Activated effector memory CD4-positive, alpha-beta T cell treated with anti-CD3 and anti-CD28 coated beads, Interleukin-2, amount 50 U/mL, for 16 hours (primary cell): ENCODE measurements at regions not wholly inside any gene's neighbourhood (a gene's known extent, or its start where the extent isn't known, plus 50 kb on each side); places are given as distances from the start of the nearest gene placed in this dataset.

Experiments used
- DNase-seq: peaks from one replicate; pipeline ENCODE4 v3.0.0-alpha.2; 2020

GRCh38 chr2:136395582-136395981 lies 277.6 kb upstream of the CXCR4 start:
- DNase-seq = no peak

GRCh38 chr2:136394136-136395060 lies 276.4 kb upstream of the CXCR4 start:
- DNase-seq = no peak

- no peak for DNase-seq
Measured at GRCh38 chr2:136393514-136393913, 275.6 kb upstream of the CXCR4 start.

- no peak for DNase-seq
Measured at GRCh38 chr2:136392897-136393505, 275.1 kb upstream of the CXCR4 start.

- no peak for DNase-seq
Measured at GRCh38 chr2:136389809-136390208, 271.9 kb upstream of the CXCR4 start.

GRCh38 chr2:136386046-136386445 lies 268.1 kb upstream of the CXCR4 start:
- no peak for DNase-seq

GRCh38 chr2:136384531-136385303 lies 266.8 kb upstream of the CXCR4 start:
- peak; percentile 78 for DNase-seq

- DNase-seq = no peak
Measured at GRCh38 chr2:136383167-136383566, 265.2 kb upstream of the CXCR4 start.

- peak; percentile 87 for DNase-seq
Measured at GRCh38 chr2:136381722-136382633, 264.0 kb upstream of the CXCR4 start.

GRCh38 chr2:136381245-136381644 lies 263.3 kb upstream of the CXCR4 start:
- DNase-seq = no peak

- peak; percentile 88 for DNase-seq
Measured at GRCh38 chr2:136378712-136379595, 261.0 kb upstream of the CXCR4 start.

- no peak for DNase-seq
Measured at GRCh38 chr2:136377423-136378382, 259.8 kb upstream of the CXCR4 start.

GRCh38 chr2:136376798-136377211 lies 258.9 kb upstream of the CXCR4 start:
- no peak for DNase-seq

- DNase-seq = no peak
Measured at GRCh38 chr2:136376211-136376610, 258.3 kb upstream of the CXCR4 start.

- no peak for DNase-seq
Measured at GRCh38 chr2:136375017-136375901, 257.3 kb upstream of the CXCR4 start.

- no peak for DNase-seq
Measured at GRCh38 chr2:136373841-136374240, 255.9 kb upstream of the CXCR4 start.

GRCh38 chr2:136373029-136373428 lies 255.1 kb upstream of the CXCR4 start:
- no peak for DNase-seq

- DNase-seq = no peak
Measured at GRCh38 chr2:136363900-136364299, 246.0 kb upstream of the CXCR4 start.

GRCh38 chr2:136363470-136363869 lies 245.5 kb upstream of the CXCR4 start:
- DNase-seq = no peak
